ENCODE measurements at regions not wholly inside any gene's neighbourhood (a gene's known extent, or its start where the extent isn't known, plus 50 kb on each side); places are given as distances from the start of the nearest gene placed in this dataset.

- intact Hi-C loops (cut with DNase I, micrococcal nuclease) = no loop called here
- no peak for ATAC-seq
- CTCF ChIA-PET = interaction anchor here (1.2 kb wide), 1 partner anchor 12 kb away, joined by 3 read pairs; no protein-coding TSS in a partner anchor
- no peak for DNase-seq
- Mint-ChIP-seq H3K4me3 (no peak overlapping the region), H3K27ac (no peak overlapping the region), H3K36me3 (ENCODE audit: low read depth) (no peaks in the 10 kb centered on the region), H3K4me1 (no peaks in the 10 kb centered on the region), H3K9me3 (ENCODE audit: low read depth) (no peaks in the 10 kb centered on the region), H3K27me3 (peaks cover 36% of the 10 kb centered on the region)
- POLR2A ChIA-PET = no interaction called here
Observed at GRCh38 chr6:99808992-99809391, 185.0 kb downstream of the MCHR2 start.

GRCh38 chr6:99810295-99810694 is 183.7 kb downstream of the MCHR2 start:
- no peaks in the 10 kb centered on the region for H3K36me3 Mint-ChIP-seq (ENCODE audit: low read depth)
- DNase-seq (no peak), ATAC-seq (no peak)
- no peaks in the 10 kb centered on the region for H3K4me1 Mint-ChIP-seq
- ChIA-PET CTCF (no interaction called here), POLR2A (no interaction called here)
- H3K27ac Mint-ChIP-seq = no peak overlapping the region
- peaks cover 29% of the 10 kb centered on the region for H3K27me3 Mint-ChIP-seq
- no peak overlapping the region for H3K4me3 Mint-ChIP-seq
- intact Hi-C loops (cut with DNase I, micrococcal nuclease) = no loop called here
- H3K9me3 Mint-ChIP-seq (ENCODE audit: low read depth) = no peaks in the 10 kb centered on the region

GRCh38 chr6:99810942-99811620 is 182.9 kb downstream of the MCHR2 start:
- Mint-ChIP-seq H3K9me3 (ENCODE audit: low read depth) (no peaks in the 10 kb centered on the region), H3K27ac (no peak overlapping the region), H3K4me3 (no peak overlapping the region), H3K36me3 (ENCODE audit: low read depth) (no peaks in the 10 kb centered on the region), H3K27me3 (peaks cover 29% of the 10 kb centered on the region), H3K4me1 (no peaks in the 10 kb centered on the region)
- ChIA-PET POLR2A (no interaction called here), CTCF (interaction anchor here (0.8 to 1.0 kb wide), 2 partner anchors 13 to 40 kb away, joined by 3 to 4 read pairs; no protein-coding TSS in a partner anchor)
- DNase-seq (no peak), ATAC-seq (no peak)
- intact Hi-C loops (cut with DNase I, micrococcal nuclease) = no loop called here

GRCh38 chr6:99811636-99812035 is 182.4 kb downstream of the MCHR2 start:
- peaks cover 30% of the 10 kb centered on the region for H3K27me3 Mint-ChIP-seq
- intact Hi-C loops (cut with DNase I, micrococcal nuclease) = no loop called here
- CTCF ChIA-PET = interaction anchor here (0.8 to 1.0 kb wide), 2 partner anchors 14 to 41 kb away, joined by 3 to 4 read pairs; no protein-coding TSS in a partner anchor

GRCh38 chr6:99813565-99813964 is 180.5 kb downstream of the MCHR2 start:
- CTCF ChIA-PET = interaction anchor here (1.3 kb wide), 1 partner anchor 9 kb away, joined by 3 read pairs; no protein-coding TSS in a partner anchor
- no peaks in the 10 kb centered on the region for H3K4me1 Mint-ChIP-seq
- no peaks in the 10 kb centered on the region for H3K9me3 Mint-ChIP-seq (ENCODE audit: low read depth)
- no peak for ATAC-seq
- POLR2A ChIA-PET = no interaction called here
- H3K27ac Mint-ChIP-seq = no peak overlapping the region
- DNase-seq = no peak
- intact Hi-C loops (cut with DNase I, micrococcal nuclease) = no loop called here
- no peaks in the 10 kb centered on the region for H3K36me3 Mint-ChIP-seq (ENCODE audit: low read depth)
- H3K27me3 Mint-ChIP-seq = peaks cover 29% of the 10 kb centered on the region
- no peak overlapping the region for H3K4me3 Mint-ChIP-seq

More at GRCh38 chr6:99811636-99812035, 182.4 kb downstream of the MCHR2 start:
- Mint-ChIP-seq H3K9me3 (ENCODE audit: low read depth) (no peaks in the 10 kb centered on the region), H3K4me1 (no peaks in the 10 kb centered on the region), H3K27ac (no peak overlapping the region), H3K4me3 (no peak overlapping the region), H3K36me3 (ENCODE audit: low read depth) (no peaks in the 10 kb centered on the region)
- ATAC-seq = no peak
- no peak for DNase-seq
- POLR2A ChIA-PET = no interaction called here

- H3K27me3 Mint-ChIP-seq = peaks cover 28% of the 10 kb centered on the region
- ChIA-PET POLR2A (no interaction called here), CTCF (interaction anchor here (0.6 to 1.3 kb wide), 2 partner anchors 10 to 53 kb away, joined by 3 to 4 read pairs; no protein-coding TSS in a partner anchor)
- H3K4me1 Mint-ChIP-seq = no peaks in the 10 kb centered on the region
- H3K9me3 Mint-ChIP-seq (ENCODE audit: low read depth) = no peaks in the 10 kb centered on the region
- H3K36me3 Mint-ChIP-seq (ENCODE audit: low read depth) = no peaks in the 10 kb centered on the region
- no peak for ATAC-seq
- intact Hi-C loops (cut with DNase I, micrococcal nuclease) = no loop called here
- H3K27ac Mint-ChIP-seq = no peak overlapping the region
- no peak overlapping the region for H3K4me3 Mint-ChIP-seq
- no peak for DNase-seq
Observed at GRCh38 chr6:99814230-99814928, 179.6 kb downstream of the MCHR2 start.

- ChIA-PET CTCF (no interaction called here), POLR2A (no interaction called here)
Observed at GRCh38 chr6:99816795-99817194, 177.2 kb downstream of the MCHR2 start.

GRCh38 chr6:99818161-99818560 is 175.9 kb downstream of the MCHR2 start:
- Mint-ChIP-seq H3K4me3 (no peak overlapping the region), H3K4me1 (peaks cover 5% of the 10 kb centered on the region), H3K9me3 (ENCODE audit: low read depth) (no peaks in the 10 kb centered on the region), H3K27me3 (peaks cover 24% of the 10 kb centered on the region), H3K27ac (no peak overlapping the region), H3K36me3 (ENCODE audit: low read depth) (no peaks in the 10 kb centered on the region)
- ChIA-PET POLR2A (no interaction called here), CTCF (no interaction called here)
- no peak for ATAC-seq
- no peak for DNase-seq
- intact Hi-C loops (cut with DNase I, micrococcal nuclease) = no loop called here

More at GRCh38 chr6:99816795-99817194, 177.2 kb downstream of the MCHR2 start:
- Mint-ChIP-seq H3K9me3 (ENCODE audit: low read depth) (no peaks in the 10 kb centered on the region), H3K4me1 (no peaks in the 10 kb centered on the region), H3K27me3 (peaks cover 21% of the 10 kb centered on the region), H3K4me3 (no peak overlapping the region), H3K27ac (no peak overlapping the region), H3K36me3 (ENCODE audit: low read depth) (no peaks in the 10 kb centered on the region)
- no peak for DNase-seq
- no peak for ATAC-seq
- intact Hi-C loops (cut with DNase I, micrococcal nuclease) = no loop called here

- no peak for ATAC-seq
- Mint-ChIP-seq H3K4me1 (peaks cover 7% of the 10 kb centered on the region), H3K9me3 (ENCODE audit: low read depth) (no peaks in the 10 kb centered on the region), H3K27ac (no peak overlapping the region), H3K36me3 (ENCODE audit: low read depth) (no peaks in the 10 kb centered on the region), H3K4me3 (no peak overlapping the region), H3K27me3 (peaks cover 24% of the 10 kb centered on the region)
- CTCF ChIA-PET = interaction anchor here (0.6 kb wide), 1 partner anchor 1724 kb away, joined by 3 read pairs; no protein-coding TSS in a partner anchor
- DNase-seq = no peak
- intact Hi-C loops (cut with DNase I, micrococcal nuclease) = loop anchor here in 1 of 2 experiments (10.0 kb wide), 1 partner anchor 355 kb away; no protein-coding TSS in a partner anchor
- POLR2A ChIA-PET = no interaction called here
Observed at GRCh38 chr6:99819853-99820252, 174.2 kb downstream of the MCHR2 start.

GRCh38 chr6:99821164-99821563 is 172.9 kb downstream of the MCHR2 start:
- no peaks in the 10 kb centered on the region for H3K36me3 Mint-ChIP-seq (ENCODE audit: low read depth)
- H3K9me3 Mint-ChIP-seq (ENCODE audit: low read depth) = no peaks in the 10 kb centered on the region
- POLR2A ChIA-PET = no interaction called here
- ATAC-seq (no peak), DNase-seq (no peak)
- CTCF ChIA-PET = interaction anchor here (0.5 to 1.1 kb wide), 3 partner anchors 12 to 397 kb away, joined by 3 read pairs; no protein-coding TSS in a partner anchor
- H3K4me3 Mint-ChIP-seq = no peak overlapping the region
- intact Hi-C loops (cut with DNase I, micrococcal nuclease) = loop anchor here in 1 of 2 experiments (10.0 kb wide), 1 partner anchor 356 kb away; no protein-coding TSS in a partner anchor
- H3K4me1 Mint-ChIP-seq = peaks cover 7% of the 10 kb centered on the region
- no peak overlapping the region for H3K27ac Mint-ChIP-seq
- peaks cover 24% of the 10 kb centered on the region for H3K27me3 Mint-ChIP-seq

GRCh38 chr6:99822741-99823512 is 171.1 kb downstream of the MCHR2 start:
- ChIA-PET CTCF (interaction anchor here (0.6 to 1.8 kb wide), 4 partner anchors 77 to 766 kb away, joined by 4 to 5 read pairs (median 4); partner anchors contain the start of gene PRDM13), POLR2A (no interaction called here)
- Mint-ChIP-seq H3K4me3 (peak overlapping the region; percentile 12), H3K27ac (no peak overlapping the region), H3K4me1 (peaks cover 7% of the 10 kb centered on the region), H3K27me3 (peaks cover 20% of the 10 kb centered on the region), H3K9me3 (ENCODE audit: low read depth) (no peaks in the 10 kb centered on the region), H3K36me3 (ENCODE audit: low read depth) (no peaks in the 10 kb centered on the region)
- intact Hi-C loops (cut with DNase I, micrococcal nuclease) = loop anchor here in 1 of 2 experiments (2.0 to 10.0 kb wide), 3 partner anchors 234 to 492 kb away; no protein-coding TSS in a partner anchor
- ATAC-seq = peak; percentile 49
- DNase-seq = peak; percentile 7
